GM12878 (cell line): ENCODE measurements at regions not wholly inside any gene's neighbourhood (a gene's known extent, or its start where the extent isn't known, plus 50 kb on each side); places are given as distances from the start of the nearest gene placed in this dataset.
"Not testable (repeated sequence)": the region's sequence is repeated elsewhere in the genome, so short reads cannot be mapped to it uniquely, and the experiment has no call there.

Experiments used
- ATAC-seq: fragments of 200-7000 bp; cut with Tn5 transposase; 3 replicates; pipeline ENCODE4 v1.9.1; 2020; ENCODE audit warnings: mild to moderate bottlenecking, moderate library complexity
- BruUV-seq: library from RNA; stranded (reverse); fragments of 400-500 nt; replicated peaks from 2 replicates; lab custom pipeline; 2021; lab: Mats Ljungman, UMichigan
- CTCF ChIA-PET: fragments of 300-600 bp; sonication (Branson Sonifier 250); formaldehyde crosslinking; extraction: SDS; loops from one replicate; lab custom pipeline; 2021; ENCODE audit warnings: inconsistent platforms; lab: Yijun Ruan, JAX
- POLR2A ChIA-PET: fragments of 350-600 bp; formaldehyde crosslinking; extraction: SDS; loops from one replicate; lab custom pipeline; 2021; ENCODE audit warnings: inconsistent platforms; lab: Charles Lee
- RAD21 ChIA-PET: fragments of 300-600 bp; sonication (Branson Sonifier 250); formaldehyde crosslinking; loops from one replicate; lab custom pipeline; 2023; ENCODE audit warnings: antibody characterized with exemption; ENCODE audit not compliant: unreplicated experiment; lab: Charles Lee
- SMC1A ChIA-PET: fragments of 300-600 bp; sonication (Branson Sonifier 250); formaldehyde crosslinking; loops from one replicate; lab custom pipeline; 2023; ENCODE audit not compliant: unreplicated experiment, uncharacterized antibody; lab: Charles Lee
- DNase-seq: peaks from one replicate; pipeline ENCODE4 v3.0.0-alpha.2; 2011; ENCODE audit warnings: low read depth, low spot score
- FAIRE-seq: peaks from 3 replicates; lab custom pipeline; 2011; peaks lifted over from hg19 to GRCh38; lab: Jason Lieb, UNC
- H2AFZ ChIP-seq: 2 replicates; pipeline ENCODE4 v1.6.0; 2011; ENCODE audit warnings: low read depth, low read length, control low read depth; ENCODE audit not compliant: control insufficient read depth
- H3K27ac ChIP-seq: 2 replicates; pipeline ENCODE4 v1.5.1; 2011; ENCODE audit warnings: control low read depth; ENCODE audit not compliant: control insufficient read depth, insufficient read depth
- H3K27me3 ChIP-seq, 2 experiments: replicated peaks in 1 of 2; 2 replicates each; pipeline versions ENCODE4 v1.6.0 to v1.6.1; 2011; ENCODE audit warnings: low read length in 1 of 2; ENCODE audit not compliant: control insufficient read depth in 2 of 2, insufficient read depth in 2 of 2
- H3K36me3 ChIP-seq, 2 experiments: 2 replicates each; pipeline ENCODE4 v1.5.1; 2011; ENCODE audit warnings: low read length in 1 of 2; ENCODE audit not compliant: control insufficient read depth in 2 of 2, insufficient read depth in 2 of 2
- H3K4me1 ChIP-seq: 2 replicates; pipeline ENCODE4 v1.6.1; 2011; ENCODE audit warnings: mild to moderate bottlenecking, low read length, moderate library complexity, mixed read lengths; ENCODE audit not compliant: control insufficient read depth, insufficient read depth
- H3K4me2 ChIP-seq: 2 replicates; pipeline ENCODE4 v1.6.0; 2011; ENCODE audit warnings: control low read depth; ENCODE audit not compliant: control insufficient read depth, insufficient read depth
- H3K4me3 ChIP-seq: fragments of 200-600 bp; sonication (generic); 2 replicates; pipeline ENCODE4 v1.5.1; 2016
- H3K79me2 ChIP-seq: 2 replicates; pipeline ENCODE4 v1.6.0; 2011; ENCODE audit warnings: low read length; ENCODE audit not compliant: control insufficient read depth, insufficient read depth
- H3K9ac ChIP-seq: 2 replicates; pipeline ENCODE4 v1.8.0; 2011; ENCODE audit warnings: low read length, control low read depth, mixed read lengths; ENCODE audit not compliant: control insufficient read depth, insufficient read depth
- H3K9me3 ChIP-seq: replicated peaks from 3 replicates; pipeline ENCODE4 v1.5.1; 2011; ENCODE audit warnings: mild to moderate bottlenecking, low read length; ENCODE audit not compliant: control insufficient read depth, insufficient read depth
- H4K20me1 ChIP-seq: 2 replicates; pipeline ENCODE4 v1.6.0; 2011; ENCODE audit not compliant: control insufficient read depth, insufficient read depth
- GABPA ChIP-seq: IDR thresholded peaks from 2 replicates; pipeline ENCODE4 v1.6.1; 2014; ENCODE audit warnings: antibody characterized with exemption, low read depth, mild to moderate bottlenecking, inconsistent platforms
- NBN ChIP-seq: fragments of 450-650 bp; IDR thresholded peaks from 2 replicates; pipeline ENCODE4 v1.6.1; 2016
- NR2F1 ChIP-seq: fragments of 450-650 bp; conservative IDR thresholded peaks from 2 replicates; pipeline ENCODE4 v1.6.1; 2017; ENCODE audit warnings: mild to moderate bottlenecking
- POLR2A ChIP-seq: IDR thresholded peaks from 2 replicates; pipeline ENCODE4 v1.6.1; 2011; ENCODE audit warnings: low read depth, mild to moderate bottlenecking, low read length
- WGBS: methylation state at CpG from one replicate; pipeline ENCODE4 v1.1.6; 2016; ENCODE audit warnings: low lambda C conversion rate; ENCODE audit not compliant: insufficient replicate concordance, insufficient coverage; ENCODE audit errors: missing lambda C conversion rate; 5-methylcytosine and 5-hydroxymethylcytosine counted together
- in situ Hi-C: fragments of 300-500 bp; cut with MboI; formaldehyde crosslinking; loops from 9 replicates; pipeline ENCODE4 v1.14.3; 2018; ENCODE audit warnings: mixed read lengths
- intact Hi-C: fragments of 100-400 bp; cut with micrococcal nuclease; formaldehyde crosslinking; loops from one replicate; pipeline ENCODE4 v1.14.2; 2022; ENCODE audit not compliant: unreplicated experiment
- TF ChIP-seq, protein P1 (sequence below): fragments of 150-350 bp; IDR thresholded peaks from 2 replicates; pipeline ENCODE4 v1.6.1; 2014; ENCODE audit warnings: mild to moderate bottlenecking, low read depth, low read length

GRCh38 chr4:33850371-33850902 is 2393.9 kb downstream of the ARAP2 start (continued):
- TF ChIP-seq, protein P1, sequence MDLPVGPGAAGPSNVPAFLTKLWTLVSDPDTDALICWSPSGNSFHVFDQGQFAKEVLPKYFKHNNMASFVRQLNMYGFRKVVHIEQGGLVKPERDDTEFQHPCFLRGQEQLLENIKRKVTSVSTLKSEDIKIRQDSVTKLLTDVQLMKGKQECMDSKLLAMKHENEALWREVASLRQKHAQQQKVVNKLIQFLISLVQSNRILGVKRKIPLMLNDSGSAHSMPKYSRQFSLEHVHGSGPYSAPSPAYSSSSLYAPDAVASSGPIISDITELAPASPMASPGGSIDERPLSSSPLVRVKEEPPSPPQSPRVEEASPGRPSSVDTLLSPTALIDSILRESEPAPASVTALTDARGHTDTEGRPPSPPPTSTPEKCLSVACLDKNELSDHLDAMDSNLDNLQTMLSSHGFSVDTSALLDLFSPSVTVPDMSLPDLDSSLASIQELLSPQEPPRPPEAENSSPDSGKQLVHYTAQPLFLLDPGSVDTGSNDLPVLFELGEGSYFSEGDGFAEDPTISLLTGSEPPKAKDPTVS: no peak
- no peak for TF ChIP-seq POLR2A

DNA sequence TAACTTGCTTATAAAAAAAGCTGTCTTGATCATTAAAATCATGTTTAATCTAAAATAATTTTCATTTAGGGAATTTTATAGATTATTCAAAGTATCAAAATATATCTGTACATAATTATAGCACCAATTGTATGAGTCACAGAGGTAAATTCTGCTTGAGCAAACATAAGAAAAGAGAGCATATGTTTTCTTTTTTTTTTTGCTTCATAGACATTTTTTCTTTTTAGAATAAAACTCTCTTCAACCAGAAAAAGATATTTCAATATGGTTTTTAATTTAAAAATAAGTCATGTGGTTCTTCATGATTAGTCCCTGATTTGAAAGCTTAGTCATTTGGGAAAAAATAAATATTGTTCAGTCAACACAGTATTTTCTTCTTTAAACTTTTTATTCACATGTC is 2390.6 kb downstream of the ARAP2 start:
- CTCF ChIA-PET, SMC1A ChIA-PET, H3K4me2 ChIP-seq, FAIRE-seq, H2AFZ ChIP-seq, POLR2A ChIA-PET, intact Hi-C loops, H3K4me1 ChIP-seq, BruUV-seq, H3K4me3 ChIP-seq, H3K79me2 ChIP-seq, H3K9ac ChIP-seq, ATAC-seq, RAD21 ChIA-PET, H4K20me1 ChIP-seq, H3K27me3 ChIP-seq, H3K36me3 ChIP-seq, H3K27ac ChIP-seq, DNase-seq, in situ Hi-C loops, H3K9me3 ChIP-seq: not testable (repeated sequence)

GRCh38 chr4:33864290-33864859 is 2379.9 kb downstream of the ARAP2 start:
- H3K4me1 ChIP-seq: no peaks in the 10 kb centered on the region
- no peak overlapping the region for H2AFZ ChIP-seq
- H3K4me3 ChIP-seq: no peak overlapping the region
- no peaks in the 10 kb centered on the region for H3K36me3 ChIP-seq
- no peaks in the 10 kb centered on the region for H3K27me3 ChIP-seq
- no peak overlapping the region for H3K27ac ChIP-seq
- FAIRE-seq (no peak), DNase-seq (no peak), ATAC-seq (no peak)
- TF ChIP-seq GABPA: no peak
- no peak for TF ChIP-seq NR2F1
- no peak for TF ChIP-seq NBN
- no peaks in the 10 kb centered on the region for H3K79me2 ChIP-seq
- CTCF ChIA-PET: no interaction called here
- POLR2A ChIA-PET: no interaction called here
- BruUV-seq: no TSS peak
- SMC1A ChIA-PET: interaction anchor here (0.6 kb wide), 1 partner anchor 123 kb away, joined by 3 read pairs; no protein-coding TSS in a partner anchor
- H3K9ac ChIP-seq: no peak overlapping the region
- 54% methylated on average over 6 of the region's 6 CpGs for WGBS
- in situ Hi-C loops (no loop called here), intact Hi-C loops (no loop called here)
- no peaks in the 10 kb centered on the region for H4K20me1 ChIP-seq
- H3K9me3 ChIP-seq: no peaks in the 10 kb centered on the region
- RAD21 ChIA-PET: no interaction called here
- H3K4me2 ChIP-seq: no peak overlapping the region
